G401.6 (cell line): ENCODE measurements at regions not wholly inside any gene's neighbourhood (a gene's known extent, or its start where the extent isn't known, plus 50 kb on each side); places are given as distances from the start of the nearest gene placed in this dataset.
"Not testable (repeated sequence)": the region's sequence is repeated elsewhere in the genome, so short reads cannot be mapped to it uniquely, and the experiment has no call there.

Source experiments
- FAIRE-seq: peaks from 2 replicates; lab custom pipeline; 2012; peaks lifted over from hg19 to GRCh38; lab: Jason Lieb, UNC

DNA sequence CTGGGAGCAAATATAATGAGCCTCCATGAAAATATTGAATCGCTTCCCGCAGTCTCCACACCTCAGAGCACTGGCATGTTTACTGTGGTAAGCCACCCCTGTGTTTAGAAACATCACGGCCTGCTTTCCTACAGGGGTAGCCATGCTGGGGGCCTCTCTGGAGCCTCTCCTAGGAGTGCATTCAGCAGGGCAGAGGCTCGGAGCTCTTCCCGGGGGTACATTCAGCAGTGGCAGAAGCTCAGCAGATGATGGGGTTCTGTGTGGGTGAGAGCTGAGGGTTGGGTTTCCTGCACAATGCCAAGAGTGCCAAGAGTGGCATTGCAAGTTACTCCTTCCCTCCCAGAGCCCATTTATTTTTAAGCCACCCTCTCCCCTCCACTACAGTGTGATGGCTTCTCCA, 386.6 kb downstream of the SEC14L1 start:
- FAIRE-seq: no peak

DNA sequence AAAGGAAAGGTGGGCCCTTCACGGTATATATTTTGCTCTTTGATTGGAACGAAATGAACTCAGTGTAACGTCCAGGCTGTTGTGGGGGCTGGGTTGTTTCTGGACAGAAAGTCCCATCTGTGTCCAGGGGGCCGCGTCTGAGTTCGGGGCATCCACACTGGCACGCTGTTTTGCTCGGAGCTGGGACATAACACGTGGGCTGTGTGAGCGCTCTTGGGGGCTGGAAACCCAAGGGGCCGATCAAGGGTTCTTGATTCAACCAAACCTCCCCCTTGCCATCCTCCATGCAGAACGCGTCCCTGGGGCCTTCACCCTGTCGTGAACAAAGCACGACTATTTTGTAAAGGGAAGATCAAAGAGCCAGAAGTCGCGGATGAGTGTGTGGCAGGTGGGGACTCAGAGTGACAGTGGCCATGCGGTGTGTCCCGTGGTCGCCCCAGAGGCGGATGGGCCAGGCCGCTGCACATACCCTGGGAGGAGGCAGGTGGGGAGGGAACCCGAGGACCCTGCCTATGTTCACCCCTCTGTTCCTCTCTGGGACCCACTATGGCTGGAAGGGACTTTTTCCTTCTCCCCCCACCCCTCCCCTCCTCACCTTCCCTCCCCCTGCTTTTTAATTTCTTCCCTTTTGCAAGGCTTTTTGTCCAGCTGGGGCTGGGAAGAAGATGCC, 387.2 kb downstream of the SEC14L1 start:
- no peak for FAIRE-seq

GRCh38 chr17:77528516-77529327, 388.0 kb downstream of the SEC14L1 start:
- no peak for FAIRE-seq

- FAIRE-seq: no peak
Measured at GRCh38 chr17:77529328-77529650, 388.5 kb downstream of the SEC14L1 start.

GRCh38 chr17:77530591-77530990, 389.8 kb downstream of the SEC14L1 start:
- no peak for FAIRE-seq

- FAIRE-seq: no peak
Measured at GRCh38 chr17:77531002-77531401, 390.2 kb downstream of the SEC14L1 start.

DNA sequence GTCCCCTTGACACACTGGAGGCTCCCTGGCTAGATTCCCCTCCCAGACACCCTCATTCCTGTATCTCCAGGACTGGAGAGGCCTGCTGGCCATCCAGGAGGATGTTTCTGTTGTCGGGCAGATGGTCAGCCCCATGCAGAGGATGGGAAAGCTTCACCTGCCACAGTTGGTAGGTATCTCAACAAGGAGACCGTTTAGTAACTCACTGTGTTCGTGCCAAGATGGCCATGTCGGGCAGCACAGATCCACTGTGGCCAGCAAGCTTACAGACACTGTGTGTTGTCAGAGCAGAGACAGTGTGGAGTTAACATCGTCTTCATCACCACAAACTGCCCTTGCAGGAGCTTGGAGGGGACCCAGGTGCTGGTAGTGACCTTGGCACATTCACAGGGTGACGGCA, 390.9 kb downstream of the SEC14L1 start:
- no peak for FAIRE-seq

- FAIRE-seq: not testable (repeated sequence)
Measured at GRCh38 chr17:77533697-77534096, 392.9 kb downstream of the SEC14L1 start.

DNA sequence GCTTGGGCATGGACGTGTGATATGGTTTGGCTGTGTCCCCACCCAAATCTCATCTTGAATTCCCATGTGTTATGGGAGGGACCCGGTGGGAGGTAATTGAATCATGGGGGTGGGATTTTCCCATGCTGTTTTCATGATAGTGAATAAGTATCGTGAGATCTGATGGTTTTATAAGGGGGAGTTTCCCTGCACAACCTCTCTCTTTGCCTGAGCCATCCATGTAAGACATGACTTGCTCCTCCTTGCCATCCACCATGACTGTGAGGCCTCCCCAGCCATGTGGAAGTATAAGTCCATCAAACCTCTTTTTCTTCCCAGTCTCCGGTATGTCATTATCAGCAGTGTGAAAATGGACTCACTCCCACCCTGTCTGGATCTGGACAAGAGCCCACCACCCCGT, 393.4 kb downstream of the SEC14L1 start:
- FAIRE-seq: no peak

GRCh38 chr17:77535435-77535834, 394.7 kb downstream of the SEC14L1 start:
- FAIRE-seq: no peak

- FAIRE-seq: no peak
Measured at GRCh38 chr17:77535892-77536291, 395.1 kb downstream of the SEC14L1 start.

DNA sequence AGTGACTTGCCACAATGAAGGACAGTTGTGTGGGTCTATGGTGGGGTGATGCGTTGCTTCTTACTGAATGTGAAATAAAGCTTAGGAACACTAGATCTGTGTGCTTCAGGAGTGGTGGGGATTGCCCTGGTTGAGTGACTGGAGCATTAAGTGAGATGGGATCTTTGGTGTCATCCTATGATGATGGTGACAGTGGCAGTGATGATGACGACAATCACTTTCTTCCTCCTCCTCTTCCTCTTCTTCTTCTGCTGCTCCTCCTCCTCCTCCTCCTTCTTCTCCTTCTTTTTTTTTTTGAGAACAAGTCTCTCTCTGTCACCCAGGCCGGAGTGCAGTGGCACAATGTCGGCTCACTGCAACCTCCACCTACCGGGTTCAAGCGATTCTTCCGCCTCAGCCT, 396.8 kb downstream of the SEC14L1 start:
- no peak for FAIRE-seq

DNA sequence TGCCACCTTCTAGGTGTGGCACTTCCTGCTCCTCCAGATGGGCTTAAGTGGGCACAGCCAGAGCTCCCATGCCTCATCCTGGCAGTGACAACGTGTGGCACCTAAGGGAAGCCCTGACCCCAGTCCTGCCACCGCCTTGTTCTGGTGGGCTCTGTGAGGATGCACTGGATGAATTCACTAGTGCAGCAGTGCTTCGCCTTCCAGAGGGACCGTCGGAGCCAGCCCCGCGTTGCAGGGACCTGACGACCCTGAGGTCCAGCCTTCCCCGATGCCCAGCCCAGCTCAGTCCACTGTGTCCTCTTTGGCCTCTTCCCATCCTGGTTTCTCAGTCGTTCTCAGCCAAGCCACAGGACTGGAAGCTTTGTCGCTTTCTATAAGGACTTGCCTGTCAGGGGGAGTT, 399.8 kb downstream of the SEC14L1 start:
- no peak for FAIRE-seq

GRCh38 chr17:77540975-77541374, 400.2 kb downstream of the SEC14L1 start:
- FAIRE-seq: no peak

DNA sequence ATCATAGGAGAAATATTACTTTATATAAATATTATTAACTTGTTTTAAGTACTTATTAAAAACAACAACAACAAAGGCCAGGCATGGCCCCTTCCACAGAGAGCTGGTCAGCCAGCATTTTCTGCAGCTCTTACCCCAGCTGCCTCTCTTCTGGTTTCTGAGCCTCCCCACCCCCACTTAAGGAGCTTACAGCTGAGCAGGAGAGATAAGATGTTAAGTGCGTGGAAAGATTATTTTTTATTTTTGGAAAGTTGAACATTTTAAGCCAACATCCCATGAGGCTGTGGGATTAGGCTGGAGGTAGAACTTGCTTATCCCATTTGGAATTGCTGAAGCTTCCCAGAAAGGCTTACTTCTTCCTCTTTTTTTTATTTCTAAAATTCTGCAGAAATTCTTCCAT, 401.2 kb downstream of the SEC14L1 start:
- peak; percentile 27 for FAIRE-seq

DNA sequence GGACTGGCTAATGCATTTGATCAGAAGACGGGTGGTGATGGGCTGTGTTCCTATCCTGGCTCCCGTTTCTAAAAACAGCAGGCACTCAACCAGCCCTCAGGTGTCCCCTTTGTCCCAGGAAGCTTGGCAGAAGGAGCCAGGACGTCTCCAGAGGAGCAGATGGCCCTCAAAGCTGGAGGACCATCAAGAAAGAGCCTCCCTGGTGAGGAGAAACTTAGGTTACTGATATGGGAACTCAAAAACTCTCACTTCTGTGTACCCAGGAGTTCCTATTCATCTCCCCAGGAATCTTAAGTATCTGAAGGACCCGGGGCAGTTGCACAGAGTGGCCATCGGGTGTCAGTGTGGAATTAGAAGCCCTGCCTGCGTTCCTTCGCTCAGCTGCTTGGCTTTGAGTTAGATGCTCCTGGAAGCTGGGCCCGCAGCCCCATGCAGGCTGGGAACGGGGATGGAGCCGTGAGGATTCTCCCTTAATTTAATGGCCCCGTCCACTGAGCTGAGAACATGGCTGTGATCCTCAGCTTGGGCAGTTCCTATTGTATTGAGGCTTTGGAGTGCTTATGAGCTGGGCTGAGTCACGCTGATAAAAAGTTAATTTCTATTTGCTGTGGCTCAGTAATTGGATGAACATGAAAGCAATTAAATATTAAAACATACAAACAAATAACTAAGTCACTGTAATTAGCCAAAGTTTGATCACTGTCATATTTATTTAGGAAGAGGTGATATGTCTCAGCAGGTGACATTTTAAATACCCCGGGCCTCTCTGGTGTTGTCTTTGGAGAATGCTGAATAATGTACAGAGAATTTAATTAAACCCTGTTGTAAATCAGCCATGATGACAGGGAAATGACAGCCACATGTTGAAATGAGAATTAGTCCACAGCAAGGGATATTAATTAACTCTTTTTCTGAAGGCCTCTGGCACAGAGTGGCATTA, 402.1 kb downstream of the SEC14L1 start:
- peak; percentile 98 for FAIRE-seq

DNA sequence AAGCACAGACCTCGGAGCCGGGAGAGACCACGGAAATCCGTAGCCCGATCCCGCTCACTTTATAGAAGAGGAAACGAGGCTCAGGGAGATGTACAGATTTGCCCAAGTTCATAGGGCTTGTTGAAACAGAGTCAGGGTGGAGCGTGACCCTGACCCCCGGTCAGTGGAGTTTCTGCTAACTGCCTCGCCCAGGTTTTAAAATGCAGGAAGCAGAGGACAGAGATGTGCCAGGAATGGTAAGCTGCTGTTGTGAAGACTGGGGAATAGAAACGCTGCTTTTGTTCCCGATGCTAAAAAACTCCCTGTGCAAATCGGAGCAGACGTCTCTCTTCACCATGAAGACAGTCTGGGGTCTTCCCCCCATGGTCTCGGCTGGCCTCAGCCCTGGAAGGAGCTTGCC, 403.0 kb downstream of the SEC14L1 start:
- no peak for FAIRE-seq

DNA sequence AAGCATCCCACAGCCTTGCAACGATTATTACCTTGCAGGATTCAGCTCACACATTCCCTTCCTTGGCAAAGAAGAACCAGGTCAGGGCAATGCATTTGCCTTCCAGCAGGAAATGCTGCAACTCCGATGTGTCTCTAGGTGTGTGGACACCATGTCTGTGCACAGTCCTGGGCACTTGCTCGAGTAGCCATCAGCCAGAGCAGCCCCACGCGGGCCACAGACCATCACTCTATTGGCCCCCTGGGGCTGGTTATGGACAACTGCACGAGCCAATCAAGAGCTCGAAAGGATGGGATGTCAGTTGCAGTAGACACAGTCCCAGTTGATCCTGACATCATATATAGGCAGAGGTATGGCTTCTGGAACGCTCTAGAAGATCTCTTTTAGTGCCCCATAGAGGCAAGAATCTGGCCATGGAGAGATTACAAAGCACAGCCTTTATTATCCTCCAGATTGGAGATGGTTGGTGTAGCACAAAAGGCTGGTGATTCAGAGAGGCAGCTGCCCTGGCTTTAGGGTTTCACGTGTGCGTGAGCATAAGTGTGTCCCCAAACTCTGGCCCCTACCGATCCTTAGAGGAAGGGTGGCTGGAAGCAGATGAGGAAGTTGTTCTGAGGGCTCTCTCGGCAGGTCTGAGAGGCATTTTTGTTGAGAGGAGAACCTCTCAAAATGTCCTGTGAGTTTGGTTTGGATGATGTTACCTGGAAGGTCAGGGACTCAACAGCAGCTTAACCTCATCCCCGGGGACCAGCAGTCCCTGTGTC, 403.8 kb downstream of the SEC14L1 start:
- FAIRE-seq: no peak

- FAIRE-seq: peak; percentile 44
Measured at GRCh38 chr17:77546772-77547241, 406.0 kb downstream of the SEC14L1 start.

- FAIRE-seq: no peak
Measured at GRCh38 chr17:77548967-77549366, 408.2 kb downstream of the SEC14L1 start.

GRCh38 chr17:77549726-77550366, 408.7 kb upstream of the TNRC6C start:
- FAIRE-seq: no peak
